NCI-H774 (cell line): ENCODE measurements at regions not wholly inside any gene's neighbourhood (a gene's known extent, or its start where the extent isn't known, plus 50 kb on each side); places are given as distances from the start of the nearest gene placed in this dataset.

ENCODE experiments used
- DNase-seq: peaks from one replicate; lab custom pipeline; 2025; lab: John Stamatoyannopoulos, UW

GRCh38 chr1:22264464-22265341 is 121.8 kb upstream of the WNT4 start:
- no peak for DNase-seq

GRCh38 chr1:22266141-22266540 is 123.2 kb upstream of the WNT4 start:
- no peak for DNase-seq

GRCh38 chr1:22267413-22268175 is 124.7 kb upstream of the WNT4 start:
- DNase-seq = no peak

- DNase-seq = no peak
Observed at GRCh38 chr1:22268327-22268726, 125.4 kb upstream of the WNT4 start.

GRCh38 chr1:22271847-22272801 is 129.2 kb upstream of the WNT4 start:
- no peak for DNase-seq

GRCh38 chr1:22273686-22274681 is 131.1 kb upstream of the WNT4 start:
- no peak for DNase-seq

- no peak for DNase-seq
Observed at GRCh38 chr1:22275167-22275566, 132.3 kb upstream of the WNT4 start.

GRCh38 chr1:22275626-22276395 is 132.9 kb upstream of the WNT4 start:
- DNase-seq = no peak

GRCh38 chr1:22276396-22276748 is 133.5 kb upstream of the WNT4 start:
- no peak for DNase-seq

GRCh38 chr1:22277662-22278061 is 134.8 kb upstream of the WNT4 start:
- DNase-seq = no peak

GRCh38 chr1:22279735-22280134 is 136.8 kb upstream of the WNT4 start:
- no peak for DNase-seq

- DNase-seq = no peak
Observed at GRCh38 chr1:22280526-22280925, 137.6 kb upstream of the WNT4 start.

GRCh38 chr1:22281521-22282363 is 138.8 kb upstream of the WNT4 start:
- no peak for DNase-seq

- no peak for DNase-seq
Observed at GRCh38 chr1:22282364-22282995, 139.6 kb upstream of the WNT4 start.

GRCh38 chr1:22283596-22283995 is 140.7 kb upstream of the WNT4 start:
- DNase-seq = no peak

GRCh38 chr1:22284236-22284635 is 141.3 kb upstream of the WNT4 start:
- DNase-seq = no peak

GRCh38 chr1:22284906-22285548 is 142.1 kb upstream of the WNT4 start:
- DNase-seq = no peak
